ENCODE measurements at regions not wholly inside any gene's neighbourhood (a gene's known extent, or its start where the extent isn't known, plus 50 kb on each side); places are given as distances from the start of the nearest gene placed in this dataset.

- DNase-seq (ENCODE audit: low read depth in 2 of 2), result no peak
These were observed 88.0 kb downstream of the SOX9 start for GRCh38 chr17:72208832-72209231.

- no peak for DNase-seq (ENCODE audit: low read depth in 2 of 2)
These were observed 91.2 kb downstream of the SOX9 start for GRCh38 chr17:72212041-72212440.

- no peak for DNase-seq (ENCODE audit: low read depth in 2 of 2)
These were observed 94.7 kb downstream of the SOX9 start for GRCh38 chr17:72215490-72215889.

GRCh38 chr17:72215928-72216327, 95.1 kb downstream of the SOX9 start:
- no peak for DNase-seq (ENCODE audit: low read depth in 2 of 2)

GRCh38 chr17:72219137-72219823, 98.5 kb downstream of the SOX9 start:
- DNase-seq (ENCODE audit: low read depth in 2 of 2), result no peak

- no peak for DNase-seq (ENCODE audit: low read depth in 2 of 2)
These were observed 99.1 kb downstream of the SOX9 start for GRCh38 chr17:72219824-72220493.

- DNase-seq (ENCODE audit: low read depth in 2 of 2), result no peak
These were observed 102.0 kb downstream of the SOX9 start for GRCh38 chr17:72222661-72223380.

- no peak for DNase-seq (ENCODE audit: low read depth in 2 of 2)
These were observed 103.1 kb downstream of the SOX9 start for GRCh38 chr17:72223866-72224291.

- DNase-seq (ENCODE audit: low read depth in 2 of 2), result no peak
These were observed 105.5 kb downstream of the SOX9 start for GRCh38 chr17:72226322-72226721.

- DNase-seq (ENCODE audit: low read depth in 2 of 2), result no peak
These were observed 113.2 kb downstream of the SOX9 start for GRCh38 chr17:72233986-72234385.

- DNase-seq (ENCODE audit: low read depth in 2 of 2), result no peak
These were observed 114.2 kb downstream of the SOX9 start for GRCh38 chr17:72234985-72235384.

GRCh38 chr17:72236980-72237633, 116.3 kb downstream of the SOX9 start:
- no peak for DNase-seq (ENCODE audit: low read depth in 2 of 2)

GRCh38 chr17:72238157-72238673, 117.4 kb downstream of the SOX9 start:
- no peak for DNase-seq (ENCODE audit: low read depth in 2 of 2)

- no peak for DNase-seq (ENCODE audit: low read depth in 2 of 2)
These were observed 118.7 kb downstream of the SOX9 start for GRCh38 chr17:72239548-72239947.

- DNase-seq (ENCODE audit: low read depth in 2 of 2), result no peak
These were observed 119.5 kb downstream of the SOX9 start for GRCh38 chr17:72240333-72240732.

- DNase-seq (ENCODE audit: low read depth in 2 of 2), result no peak
These were observed 123.7 kb downstream of the SOX9 start for GRCh38 chr17:72244494-72244893.

- no peak for DNase-seq (ENCODE audit: low read depth in 2 of 2)
These were observed 124.1 kb downstream of the SOX9 start for GRCh38 chr17:72244956-72245355.

GRCh38 chr17:72249441-72249840, 128.6 kb downstream of the SOX9 start:
- no peak for DNase-seq (ENCODE audit: low read depth in 2 of 2)

GRCh38 chr17:72250206-72250605, 129.4 kb downstream of the SOX9 start:
- no peak for DNase-seq (ENCODE audit: low read depth in 2 of 2)

- DNase-seq (ENCODE audit: low read depth in 2 of 2), result no peak
These were observed 132.8 kb downstream of the SOX9 start for GRCh38 chr17:72253597-72253996.

- no peak for DNase-seq (ENCODE audit: low read depth in 2 of 2)
These were observed 134.1 kb downstream of the SOX9 start for GRCh38 chr17:72254808-72255449.

GRCh38 chr17:72255481-72255880, 134.7 kb downstream of the SOX9 start:
- DNase-seq (ENCODE audit: low read depth in 2 of 2), result no peak

Data from stimulated activated CD8-positive, alpha-beta memory T cell treated with anti-CD3 and anti-CD28 coated beads, Interleukin-2, amount 100 ng/mL, for 48 hours (primary cell).